ENCODE measurements at regions not wholly inside any gene's neighbourhood (a gene's known extent, or its start where the extent isn't known, plus 50 kb on each side); places are given as distances from the start of the nearest gene placed in this dataset.

DNA sequence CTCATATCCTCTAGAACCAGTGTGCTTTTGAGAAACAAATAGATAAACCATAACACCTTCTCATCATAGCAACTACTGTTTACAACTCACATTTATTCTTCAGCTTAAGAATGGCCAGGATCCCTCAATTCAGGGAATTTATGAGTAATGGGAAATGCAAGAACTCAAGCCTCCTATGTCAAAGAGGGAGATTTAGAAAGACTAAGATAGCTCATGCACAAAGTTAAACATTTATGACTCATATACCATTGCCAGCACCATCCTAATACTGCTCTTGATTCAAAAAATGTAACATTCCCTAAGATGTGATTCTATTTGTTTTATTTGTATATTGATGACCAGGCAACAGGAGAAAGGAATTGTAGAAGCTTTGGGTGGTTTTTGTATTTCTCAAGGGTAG lies 172.8 kb downstream of the CYP26B1 start:
- no peak for DNase-seq
- ATAC-seq, result peak; percentile 30
- no peak overlapping the region for H3K4me3 ChIP-seq
- H3K4me1 ChIP-seq, result no peaks in the 10 kb centered on the region
- intact Hi-C loops (cut with DNase I), result no loop called here
- peaks cover 0 to 9% of the 10 kb centered on the region in 2 donors for H3K27me3 ChIP-seq
- peaks cover 0 to 6% of the 10 kb centered on the region in 2 donors for H3K9me3 ChIP-seq
- TF ChIP-seq, protein P1, sequence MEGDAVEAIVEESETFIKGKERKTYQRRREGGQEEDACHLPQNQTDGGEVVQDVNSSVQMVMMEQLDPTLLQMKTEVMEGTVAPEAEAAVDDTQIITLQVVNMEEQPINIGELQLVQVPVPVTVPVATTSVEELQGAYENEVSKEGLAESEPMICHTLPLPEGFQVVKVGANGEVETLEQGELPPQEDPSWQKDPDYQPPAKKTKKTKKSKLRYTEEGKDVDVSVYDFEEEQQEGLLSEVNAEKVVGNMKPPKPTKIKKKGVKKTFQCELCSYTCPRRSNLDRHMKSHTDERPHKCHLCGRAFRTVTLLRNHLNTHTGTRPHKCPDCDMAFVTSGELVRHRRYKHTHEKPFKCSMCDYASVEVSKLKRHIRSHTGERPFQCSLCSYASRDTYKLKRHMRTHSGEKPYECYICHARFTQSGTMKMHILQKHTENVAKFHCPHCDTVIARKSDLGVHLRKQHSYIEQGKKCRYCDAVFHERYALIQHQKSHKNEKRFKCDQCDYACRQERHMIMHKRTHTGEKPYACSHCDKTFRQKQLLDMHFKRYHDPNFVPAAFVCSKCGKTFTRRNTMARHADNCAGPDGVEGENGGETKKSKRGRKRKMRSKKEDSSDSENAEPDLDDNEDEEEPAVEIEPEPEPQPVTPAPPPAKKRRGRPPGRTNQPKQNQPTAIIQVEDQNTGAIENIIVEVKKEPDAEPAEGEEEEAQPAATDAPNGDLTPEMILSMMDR (IDR thresholded peaks at IDR 0.05), result no peak
- no peaks in the 10 kb centered on the region for H3K36me3 ChIP-seq
- H3K27ac ChIP-seq, result no peak overlapping the region

DNA sequence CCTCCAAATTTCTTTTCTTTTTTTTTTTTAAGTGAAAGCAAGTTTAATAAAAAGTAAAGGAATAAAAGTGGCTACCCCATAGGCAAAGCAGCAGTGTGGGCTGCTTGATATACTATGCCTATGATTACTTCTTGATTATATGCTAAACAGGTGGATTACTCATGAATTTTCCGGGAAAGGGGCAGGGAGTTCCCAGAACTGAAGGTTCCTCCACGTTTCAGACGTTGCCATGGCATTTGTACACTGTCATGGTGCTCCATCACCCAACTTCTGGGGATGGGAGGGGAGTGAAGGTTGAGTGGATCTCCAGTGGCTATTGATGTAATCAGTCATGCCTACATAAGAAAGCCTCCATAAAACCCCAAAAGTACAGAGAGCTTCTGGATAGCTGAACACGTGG lies 176.2 kb downstream of the CYP26B1 start:
- Histone ChIP-seq H3K4me3 (no peak overlapping the region), H3K27ac (no peak overlapping the region), H3K27me3 (peaks cover 0 to 9% of the 10 kb centered on the region in 2 donors), H3K4me1 (no peaks in the 10 kb centered on the region), H3K36me3 (no peaks in the 10 kb centered on the region), H3K9me3 (no peaks in the 10 kb centered on the region)
- ATAC-seq, result no peak
- no peak for DNase-seq
- TF ChIP-seq, protein P1 (IDR thresholded peaks at IDR 0.05), result no peak
- intact Hi-C loops (cut with DNase I), result no loop called here

DNA sequence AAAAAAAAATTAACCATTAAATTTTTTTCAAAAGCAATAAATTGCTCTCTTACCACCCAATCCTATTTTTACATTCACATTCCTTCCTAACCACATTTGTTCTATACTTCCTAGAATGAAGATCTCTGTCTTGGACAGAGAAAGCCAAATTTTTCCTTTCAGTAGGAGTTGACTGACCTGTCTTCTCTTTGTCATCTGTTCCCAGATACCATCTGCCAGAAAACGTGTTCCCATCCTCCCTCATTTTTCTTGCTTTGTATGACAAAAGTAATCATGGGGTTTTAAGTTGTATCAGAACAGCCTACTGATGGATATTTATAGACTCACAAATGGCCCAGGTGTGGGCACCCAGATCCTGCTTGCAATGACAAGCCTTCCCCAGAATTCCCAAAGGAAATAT lies 182.1 kb downstream of the CYP26B1 start:
- DNase-seq (no peak), ATAC-seq (no peak)
- no peaks in the 10 kb centered on the region for H3K4me1 ChIP-seq
- intact Hi-C loops (cut with DNase I), result no loop called here
- no peak overlapping the region for H3K4me3 ChIP-seq
- TF ChIP-seq, protein P1 (IDR thresholded peaks at IDR 0.05), result no peak
- H3K27ac ChIP-seq, result no peak overlapping the region
- no peaks in the 10 kb centered on the region for H3K36me3 ChIP-seq
- H3K9me3 ChIP-seq, result no peaks in the 10 kb centered on the region
- H3K27me3 ChIP-seq, result no peaks in the 10 kb centered on the region

DNA sequence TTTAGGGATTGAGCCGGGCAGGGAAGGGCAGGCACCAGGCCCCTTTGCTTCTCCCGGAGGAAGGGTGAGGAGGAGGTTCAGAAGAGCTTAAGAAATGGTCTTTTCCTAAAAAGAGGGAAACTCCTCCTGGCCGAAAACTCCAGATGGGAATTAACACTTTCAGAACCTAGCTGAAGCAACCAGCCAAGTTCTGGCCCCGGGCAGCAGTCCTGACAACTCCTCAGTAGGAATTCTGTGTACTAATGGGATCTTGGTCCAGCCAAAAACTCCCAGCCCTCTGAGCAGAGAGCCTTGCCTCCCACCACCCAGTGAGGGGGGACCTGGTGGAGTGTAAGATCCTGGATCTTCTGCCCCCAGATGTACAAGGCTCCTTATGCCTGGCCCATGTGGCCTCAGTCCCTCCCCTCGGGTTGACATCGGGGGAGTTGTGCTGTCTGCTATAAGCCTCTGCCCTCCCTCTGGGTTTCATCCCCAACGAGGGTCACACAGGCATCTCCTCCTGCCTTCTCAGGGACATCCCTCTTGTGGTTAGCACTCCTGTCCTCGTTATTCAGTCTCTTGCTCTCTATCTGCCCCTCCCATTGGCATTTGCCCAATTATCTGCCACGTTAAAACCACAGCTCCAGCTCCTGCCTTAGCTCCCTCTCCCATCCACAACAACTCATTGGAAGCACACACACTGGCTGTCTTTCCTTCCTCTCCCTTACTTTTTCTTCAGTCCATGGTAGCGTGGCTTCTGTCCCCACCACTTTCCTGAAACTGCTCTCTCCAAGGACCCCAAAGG lies 184.6 kb downstream of the CYP26B1 start:
- Histone ChIP-seq H3K4me1 (no peaks in the 10 kb centered on the region), H3K36me3 (no peaks in the 10 kb centered on the region), H3K27ac (no peak overlapping the region), H3K4me3 (no peak overlapping the region), H3K27me3 (no peaks in the 10 kb centered on the region), H3K9me3 (peaks cover 3 to 14% of the 10 kb centered on the region in 2 donors)
- TF ChIP-seq, protein P1 (IDR thresholded peaks at IDR 0.05), result no peak
- ATAC-seq (no peak), DNase-seq (no peak)
- intact Hi-C loops (cut with DNase I), result no loop called here

DNA sequence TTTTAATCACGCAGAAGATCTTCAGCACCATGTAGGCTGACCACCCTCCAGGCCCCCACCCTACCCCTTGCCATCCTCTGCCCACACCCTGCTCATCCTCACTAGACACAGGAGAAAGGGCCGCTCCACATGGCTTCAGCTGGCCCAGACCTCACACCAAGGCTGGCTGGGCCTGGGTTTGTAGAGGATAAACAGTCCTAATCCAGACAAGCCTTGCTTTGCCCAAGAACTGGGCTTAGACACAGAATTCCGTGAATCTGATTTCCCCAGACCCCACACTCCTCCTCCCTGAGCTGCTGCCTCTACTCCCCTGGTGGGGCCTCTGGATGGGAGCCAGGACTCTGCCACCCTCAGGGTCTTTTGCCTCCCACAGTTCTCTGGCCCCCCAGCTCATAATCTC lies 185.3 kb downstream of the CYP26B1 start:
- ATAC-seq (no peak), DNase-seq (no peak)
- Histone ChIP-seq H3K36me3 (no peaks in the 10 kb centered on the region), H3K27ac (no peak overlapping the region), H3K9me3 (peaks cover 3 to 22% of the 10 kb centered on the region in 2 donors), H3K4me3 (no peak overlapping the region), H3K4me1 (no peaks in the 10 kb centered on the region), H3K27me3 (no peaks in the 10 kb centered on the region)
- intact Hi-C loops (cut with DNase I), result no loop called here
- TF ChIP-seq, protein P1 (IDR thresholded peaks at IDR 0.05), result no peak

Measured in left lung (tissue), 4 donors.